H1 (cell line): ENCODE measurements at regions not wholly inside any gene's neighbourhood (a gene's known extent, or its start where the extent isn't known, plus 50 kb on each side); places are given as distances from the start of the nearest gene placed in this dataset.

Source experiments
- CTCF ChIA-PET: fragments of 300-600 bp; sonication (Branson Sonifier 250); formaldehyde crosslinking; loops from one replicate; lab custom pipeline; 2021; ENCODE audit not compliant: partially characterized antibody; lab: Charles Lee
- POLR2A ChIA-PET: fragments of 300-600 bp; sonication (Branson Sonifier 250); formaldehyde crosslinking; loops from one replicate; lab custom pipeline; 2021; ENCODE audit warnings: inconsistent platforms; ENCODE audit not compliant: partially characterized antibody; lab: Charles Lee
- DNase-seq, 2 experiments: peaks; one replicate each; pipeline versions ENCODE4 v3.0.0 to v3.0.0-alpha.2; 2010 to 2022; ENCODE audit warnings: low spot score in 2 of 2, low read depth in 1 of 2, mixed read lengths in 1 of 2
- FAIRE-seq: peaks from 2 replicates; lab custom pipeline; 2011; peaks lifted over from hg19 to GRCh38; lab: Jason Lieb, UNC
- H2AFZ ChIP-seq: 2 replicates; pipeline ENCODE4 v1.8.1; 2012; ENCODE audit warnings: low read length, inconsistent platforms
- H2AK5ac ChIP-seq: 2 replicates; pipeline ENCODE4 v1.6.1; 2013; ENCODE audit warnings: low read depth, low read length
- H2BK120ac ChIP-seq: replicated peaks from 2 replicates; pipeline ENCODE3; 2013; ENCODE audit warnings: low read depth, low read length, inconsistent platforms
- H2BK12ac ChIP-seq: 2 replicates; pipeline ENCODE4 v1.6.1; 2013; ENCODE audit warnings: low read depth, low read length
- H2BK15ac ChIP-seq: 2 replicates; pipeline ENCODE4 v1.6.1; 2013; ENCODE audit warnings: low read length
- H2BK20ac ChIP-seq: 2 replicates; pipeline ENCODE4 v1.6.1; 2013; ENCODE audit warnings: low read length
- H2BK5ac ChIP-seq: 2 replicates; pipeline ENCODE4 v1.6.1; 2013; ENCODE audit warnings: low read depth, low read length
- H3K14ac ChIP-seq: 2 replicates; pipeline ENCODE4 v1.6.1; 2013; ENCODE audit warnings: inconsistent platforms; ENCODE audit not compliant: insufficient read length
- H3K18ac ChIP-seq: 2 replicates; pipeline ENCODE4 v1.6.1; 2013; ENCODE audit warnings: low read length; ENCODE audit errors: extremely low read depth
- H3K23ac ChIP-seq: 2 replicates; pipeline ENCODE4 v1.6.1; 2013; ENCODE audit warnings: inconsistent platforms; ENCODE audit not compliant: insufficient read length
- H3K23me2 ChIP-seq: 2 replicates; pipeline ENCODE4 v1.6.1; 2013; ENCODE audit warnings: low read depth, low read length
- H3K27ac ChIP-seq: 2 replicates; pipeline ENCODE4 v1.6.1; 2011; ENCODE audit warnings: low read depth, low read length, inconsistent platforms
- H3K27me3 ChIP-seq, 4 experiments: replicated peaks in 1 of 4; 1 replicate in 1 of 4; 2 replicates in 3 of 4; pipeline versions ENCODE4 v1.6.1 to v1.8.1; 2011 to 2013; ENCODE audit warnings: low read length in 3 of 4, mild to moderate bottlenecking in 3 of 4, inconsistent platforms in 2 of 4, mixed read lengths in 2 of 4, moderate library complexity in 1 of 4; ENCODE audit not compliant: control insufficient read depth in 3 of 4, insufficient read depth in 3 of 4; ENCODE audit errors: extremely low read depth in 1 of 4
- H3K36me3 ChIP-seq, 4 experiments: 2 replicates each; pipeline versions ENCODE4 v1.6.1 to v1.8.1; 2011 to 2013; ENCODE audit warnings: mild to moderate bottlenecking in 4 of 4, low read length in 3 of 4, moderate library complexity in 2 of 4, control low read depth in 1 of 4, inconsistent platforms in 1 of 4; ENCODE audit not compliant: insufficient read depth in 4 of 4, control insufficient read depth in 2 of 4
- H3K4ac ChIP-seq: replicated peaks from 2 replicates; pipeline ENCODE3; 2013; ENCODE audit warnings: low read length, low read depth, mixed read lengths, inconsistent platforms; ENCODE audit not compliant: insufficient read length
- H3K4me1 ChIP-seq, 4 experiments: replicated peaks in 1 of 4; 1 replicate in 1 of 4; 2 replicates in 3 of 4; pipeline versions ENCODE4 v1.6.1 to v1.8.1; 2011 to 2013; ENCODE audit warnings: low read length in 3 of 4, inconsistent platforms in 2 of 4, mixed read lengths in 1 of 4; ENCODE audit not compliant: insufficient read depth in 4 of 4, control insufficient read depth in 3 of 4
- H3K4me2 ChIP-seq, 2 experiments: 2 replicates each; pipeline versions ENCODE4 v1.6.1 to v1.8.1; 2011 to 2013; ENCODE audit warnings: low read depth in 2 of 2, low read length in 2 of 2, control low read depth in 1 of 2, inconsistent platforms in 1 of 2, mild to moderate bottlenecking in 1 of 2; ENCODE audit not compliant: insufficient read depth in 1 of 2
- H3K4me3 ChIP-seq, 4 experiments: fragments of 200-600, 300-600 bp in 1 of 4; sonication (generic), shearing (Covaris generic), sonication (Bioruptor Twin) in 1 of 4; 2 replicates each; pipeline versions ENCODE4 v1.5.1 to v1.8.1; 2011 to 2016; ENCODE audit warnings: low read length in 4 of 4, low read depth in 3 of 4, control low read depth in 2 of 4, inconsistent platforms in 2 of 4, mild to moderate bottlenecking in 2 of 4, mixed read lengths in 1 of 4, moderate library complexity in 1 of 4; ENCODE audit not compliant: insufficient read depth in 2 of 4; ENCODE audit errors: extremely low read depth in 1 of 4
- H3K56ac ChIP-seq: replicated peaks from 2 replicates; pipeline ENCODE3; 2013; ENCODE audit warnings: low read depth, mild to moderate bottlenecking, mixed read lengths, low read length, inconsistent platforms; ENCODE audit not compliant: insufficient read length
- H3K79me1 ChIP-seq: 2 replicates; pipeline ENCODE4 v1.6.1; 2013; ENCODE audit warnings: low read depth, low read length, control low read depth
- H3K79me2 ChIP-seq, 2 experiments: 2 replicates each; pipeline versions ENCODE4 v1.6.1 to v1.8.1; 2012 to 2013; ENCODE audit warnings: low read length in 2 of 2, mild to moderate bottlenecking in 2 of 2, inconsistent platforms in 1 of 2; ENCODE audit not compliant: insufficient read depth in 2 of 2, control insufficient read depth in 1 of 2
- H3K9ac ChIP-seq, 4 experiments: replicated peaks in 1 of 4; 1 replicate in 1 of 4; 2 replicates in 3 of 4; pipeline versions ENCODE4 v1.6.1 to v1.8.1; 2011 to 2013; ENCODE audit warnings: low read depth in 3 of 4, low read length in 3 of 4, control low read depth in 2 of 4, mild to moderate bottlenecking in 2 of 4, moderate library complexity in 2 of 4, inconsistent platforms in 1 of 4; ENCODE audit errors: extremely low read depth in 1 of 4
- H3K9me3 ChIP-seq, 2 experiments: 2 replicates each; pipeline versions ENCODE4 v1.6.1 to v1.8.1; 2012 to 2013; ENCODE audit warnings: mild to moderate bottlenecking in 2 of 2, moderate library complexity in 2 of 2, control low read depth in 1 of 2, inconsistent platforms in 1 of 2, low read depth in 1 of 2, low read length in 1 of 2, mixed read lengths in 1 of 2; ENCODE audit not compliant: insufficient read depth in 2 of 2
- H4K20me1 ChIP-seq, 2 experiments: replicated peaks in 1 of 2; 2 replicates each; pipeline versions ENCODE3 to v1.8.1; 2011 to 2013; ENCODE audit warnings: inconsistent platforms in 2 of 2, low read length in 2 of 2, mild to moderate bottlenecking in 1 of 2; ENCODE audit not compliant: insufficient read depth in 2 of 2, control insufficient read depth in 1 of 2
- H4K5ac ChIP-seq: 2 replicates; pipeline ENCODE4 v1.6.1; 2013; ENCODE audit warnings: low read length, low read depth, mixed read lengths, inconsistent platforms; ENCODE audit not compliant: insufficient read length
- H4K8ac ChIP-seq: 2 replicates; pipeline ENCODE4 v1.8.0; 2013; ENCODE audit warnings: mild to moderate bottlenecking, moderate library complexity, low read length, inconsistent platforms; ENCODE audit not compliant: insufficient read depth; ENCODE audit errors: extremely low read depth
- H4K91ac ChIP-seq: replicated peaks from 2 replicates; pipeline ENCODE3; 2013; ENCODE audit warnings: low read length, mixed read lengths, inconsistent platforms; ENCODE audit not compliant: insufficient read length
- EZH2 ChIP-seq: fragments of 200-600 bp; sonication (generic); IDR thresholded peaks from 2 replicates; pipeline ENCODE4 v1.7.1; 2012; ENCODE audit warnings: low read depth, mild to moderate bottlenecking, moderate library complexity, low read length, inconsistent platforms; ENCODE audit not compliant: severe bottlenecking
- GABPA ChIP-seq: IDR thresholded peaks from 2 replicates; pipeline ENCODE4 v1.6.1; 2011; ENCODE audit warnings: mild to moderate bottlenecking, low read length, moderate library complexity, borderline replicate concordance; ENCODE audit not compliant: insufficient read depth
- HDAC6 ChIP-seq: IDR thresholded peaks from one replicate; pipeline ENCODE4 v1.7.1; 2012; ENCODE audit warnings: low read depth, mild to moderate bottlenecking, inconsistent platforms, low read length, moderate library complexity
- SIRT6 ChIP-seq: IDR thresholded peaks from one replicate; pipeline ENCODE4 v1.7.1; 2012; ENCODE audit warnings: low read length, inconsistent platforms
- SIX5 ChIP-seq: IDR thresholded peaks from 2 replicates; pipeline ENCODE4 v1.6.1; 2011; ENCODE audit warnings: mild to moderate bottlenecking, low read depth, low read length
- SP2 ChIP-seq: IDR thresholded peaks from 2 replicates; pipeline ENCODE4 v1.6.1; 2012; ENCODE audit warnings: mild to moderate bottlenecking, low read length, inconsistent platforms
- SUZ12 ChIP-seq: fragments of 200-600 bp; sonication (generic); IDR thresholded peaks from 2 replicates; pipeline ENCODE4 v1.6.1; 2012; ENCODE audit warnings: mild to moderate bottlenecking, inconsistent platforms, low read length, moderate library complexity, mixed read lengths
- TBP ChIP-seq: IDR thresholded peaks from 2 replicates; pipeline ENCODE4 v1.6.1; 2011; ENCODE audit warnings: low read depth, low read length, improper control_type of control experiment
- WGBS, 2 experiments: shearing (Covaris generic) in 1 of 2; methylation state at CpG; one replicate each; pipeline versions ENCODE4 v1.1.6 to v1.1.7; 2013 to 2015; ENCODE audit warnings: low lambda C conversion rate in 2 of 2, mixed read lengths in 2 of 2, inconsistent platforms in 1 of 2, low coverage in 1 of 2, missing lambda C conversion rate in 1 of 2; ENCODE audit not compliant: insufficient replicate concordance in 2 of 2, insufficient coverage in 1 of 2, insufficient read length in 1 of 2; ENCODE audit errors: extremely low coverage in 1 of 2, missing lambda C conversion rate in 1 of 2; 5-methylcytosine and 5-hydroxymethylcytosine counted together
- TF ChIP-seq, protein P1 (sequence below): IDR thresholded peaks from 2 replicates; pipeline ENCODE4 v1.6.1; 2012; ENCODE audit warnings: inconsistent platforms
- TF ChIP-seq, protein P2 (sequence below), 3 experiments: IDR thresholded peaks; 1 replicate in 2 of 3; 2 replicates in 1 of 3; pipeline versions ENCODE4 v1.5.1 to v1.6.1; 2011; ENCODE audit warnings: low read length in 3 of 3, mild to moderate bottlenecking in 3 of 3, inconsistent platforms in 2 of 3, low read depth in 1 of 3, moderate library complexity in 1 of 3; ENCODE audit not compliant: insufficient read depth in 1 of 3; ENCODE audit errors: control extremely low read depth in 1 of 3
- TF ChIP-seq, protein P3 (sequence below): IDR thresholded peaks from 2 replicates; pipeline ENCODE4 v1.6.1; 2011; ENCODE audit warnings: low read length, improper control_type of control experiment

DNA sequence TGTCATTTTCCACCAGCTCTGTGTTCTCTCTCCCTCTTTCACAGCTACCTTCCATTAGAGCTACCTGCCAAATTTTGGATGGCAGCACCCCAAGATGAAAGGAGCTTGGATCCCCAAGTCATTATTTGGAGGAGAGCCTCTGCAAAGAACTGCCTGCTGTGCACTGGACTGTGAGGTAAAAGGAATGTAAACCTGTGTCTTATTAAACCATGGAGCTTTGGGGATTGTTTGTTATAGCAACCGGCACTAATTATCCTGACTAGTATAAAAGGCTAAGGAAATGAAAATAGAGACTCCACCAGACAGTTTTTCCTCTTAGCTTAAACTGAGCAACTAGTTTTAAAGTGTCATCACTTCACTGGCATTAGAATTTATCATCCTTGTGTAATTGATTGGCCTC is 191.6 kb upstream of the DTNBP1 start:
- no peak overlapping the region for H4K91ac ChIP-seq
- TF ChIP-seq SUZ12: no peak
- no peak for TF ChIP-seq EZH2
- no peak for TF ChIP-seq TBP
- TF ChIP-seq, protein P1, sequence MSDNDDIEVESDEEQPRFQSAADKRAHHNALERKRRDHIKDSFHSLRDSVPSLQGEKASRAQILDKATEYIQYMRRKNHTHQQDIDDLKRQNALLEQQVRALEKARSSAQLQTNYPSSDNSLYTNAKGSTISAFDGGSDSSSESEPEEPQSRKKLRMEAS: no peak
- TF ChIP-seq SIRT6: no peak
- TF ChIP-seq, protein P2, sequence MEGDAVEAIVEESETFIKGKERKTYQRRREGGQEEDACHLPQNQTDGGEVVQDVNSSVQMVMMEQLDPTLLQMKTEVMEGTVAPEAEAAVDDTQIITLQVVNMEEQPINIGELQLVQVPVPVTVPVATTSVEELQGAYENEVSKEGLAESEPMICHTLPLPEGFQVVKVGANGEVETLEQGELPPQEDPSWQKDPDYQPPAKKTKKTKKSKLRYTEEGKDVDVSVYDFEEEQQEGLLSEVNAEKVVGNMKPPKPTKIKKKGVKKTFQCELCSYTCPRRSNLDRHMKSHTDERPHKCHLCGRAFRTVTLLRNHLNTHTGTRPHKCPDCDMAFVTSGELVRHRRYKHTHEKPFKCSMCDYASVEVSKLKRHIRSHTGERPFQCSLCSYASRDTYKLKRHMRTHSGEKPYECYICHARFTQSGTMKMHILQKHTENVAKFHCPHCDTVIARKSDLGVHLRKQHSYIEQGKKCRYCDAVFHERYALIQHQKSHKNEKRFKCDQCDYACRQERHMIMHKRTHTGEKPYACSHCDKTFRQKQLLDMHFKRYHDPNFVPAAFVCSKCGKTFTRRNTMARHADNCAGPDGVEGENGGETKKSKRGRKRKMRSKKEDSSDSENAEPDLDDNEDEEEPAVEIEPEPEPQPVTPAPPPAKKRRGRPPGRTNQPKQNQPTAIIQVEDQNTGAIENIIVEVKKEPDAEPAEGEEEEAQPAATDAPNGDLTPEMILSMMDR (IDR thresholded peaks at IDR 0.05; ENCODE audit: control extremely low read depth in 1 of 3, insufficient read depth in 1 of 3, low read depth in 1 of 3, low read length in 3 of 3): no peak
- TF ChIP-seq SIX5: no peak
- TF ChIP-seq, protein P3, sequence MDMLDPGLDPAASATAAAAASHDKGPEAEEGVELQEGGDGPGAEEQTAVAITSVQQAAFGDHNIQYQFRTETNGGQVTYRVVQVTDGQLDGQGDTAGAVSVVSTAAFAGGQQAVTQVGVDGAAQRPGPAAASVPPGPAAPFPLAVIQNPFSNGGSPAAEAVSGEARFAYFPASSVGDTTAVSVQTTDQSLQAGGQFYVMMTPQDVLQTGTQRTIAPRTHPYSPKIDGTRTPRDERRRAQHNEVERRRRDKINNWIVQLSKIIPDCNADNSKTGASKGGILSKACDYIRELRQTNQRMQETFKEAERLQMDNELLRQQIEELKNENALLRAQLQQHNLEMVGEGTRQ: no peak
- no peak for TF ChIP-seq HDAC6
- TF ChIP-seq SP2: no peak
- no peak for TF ChIP-seq GABPA

More for the DNA sequence above, 191.6 kb upstream of the DTNBP1 start:
- Histone ChIP-seq H4K8ac (no peak overlapping the region), H3K4me2 (no peak overlapping the region), H3K14ac (no peak overlapping the region), H3K18ac (no peak overlapping the region), H3K79me2 (no peaks in the 10 kb centered on the region), H2BK20ac (no peak overlapping the region), H3K36me3 (no peaks in the 10 kb centered on the region), H3K23ac (no peak overlapping the region), H3K9me3 (no peaks in the 10 kb centered on the region), H2AK5ac (no peak overlapping the region), H3K4me1 (peaks cover 0 to 10% (median 3%) of the 10 kb centered on the region in 4 experiments; a peak in 4 of 7 replicates), H3K23me2 (no peaks in the 10 kb centered on the region; the same call in 1 of the 2 replicates), H3K27me3 (no peaks in the 10 kb centered on the region), H3K27ac (no peak overlapping the region), H3K9ac (no peak overlapping the region), H3K79me1 (no peaks in the 10 kb centered on the region), H3K56ac (no peak overlapping the region), H2BK5ac (no peak overlapping the region), H4K20me1 (no peaks in the 10 kb centered on the region), H2BK15ac (no peak overlapping the region), H3K4ac (no peak overlapping the region), H2BK12ac (no peak overlapping the region), H2AFZ (no peak overlapping the region), H3K4me3 (no peak overlapping the region), H2BK120ac (no peak overlapping the region), H4K5ac (no peak overlapping the region)
- ChIA-PET CTCF (no interaction called here), POLR2A (interaction anchor here (1.5 kb wide), 1 partner anchor 9 kb away, joined by 5 read pairs; no protein-coding TSS in a partner anchor)
- WGBS, 2 experiments: 93% methylated on average over 1 of the region's 1 CpG; no CpG with 5 or more reads in 1 of the 2 experiments
- FAIRE-seq (no peak), DNase-seq (no peak)
